Mesothelial cell of epicardium (in vitro differentiated cells): ENCODE measurements at regions not wholly inside any gene's neighbourhood (a gene's known extent, or its start where the extent isn't known, plus 50 kb on each side); places are given as distances from the start of the nearest gene placed in this dataset.
A peak's percentile ranks its signal among the peaks of the same experiment; 100 is the strongest.

ENCODE experiments used
- DNase-seq, 2 experiments: peaks; one replicate each; pipeline ENCODE4 v3.0.0; 2021; ENCODE audit warnings: low spot score in 2 of 2; ENCODE audit not compliant: unreplicated experiment in 2 of 2
- H3K27ac Mint-ChIP-seq: 2 replicates; pipeline ENCODE4 v1.8.0; 2021; ENCODE audit warnings: mixed read lengths
- H3K27me3 Mint-ChIP-seq: 2 replicates; pipeline ENCODE4 v1.8.0; 2021; ENCODE audit warnings: low read depth, mixed read lengths
- H3K36me3 Mint-ChIP-seq: 2 replicates; pipeline ENCODE4 v1.8.0; 2021; ENCODE audit warnings: mixed read lengths
- H3K4me1 Mint-ChIP-seq: 2 replicates; pipeline ENCODE4 v1.8.0; 2021; ENCODE audit warnings: mixed read lengths
- H3K4me3 Mint-ChIP-seq: 2 replicates; pipeline ENCODE4 v1.8.0; 2021; ENCODE audit warnings: mild to moderate bottlenecking, moderate library complexity, mixed read lengths
- H3K9me3 Mint-ChIP-seq: 2 replicates; pipeline ENCODE4 v1.8.0; 2021; ENCODE audit warnings: mixed read lengths
- CTCF ChIP-seq: fragments of 200-600 bp; sonication (generic); IDR thresholded peaks from one replicate; pipeline ENCODE4 v1.5.0; 2021; ENCODE audit warnings: antibody characterized with exemption; ENCODE audit not compliant: unreplicated experiment

GRCh38 chrX:87895421-87895820 is 377.8 kb downstream of the KLHL4 start:
- Mint-ChIP-seq H3K9me3 (no peaks in the 10 kb centered on the region), H3K4me1 (no peaks in the 10 kb centered on the region), H3K27ac (no peak overlapping the region), H3K27me3 (no peaks in the 10 kb centered on the region), H3K4me3 (no peak overlapping the region), H3K36me3 (no peaks in the 10 kb centered on the region)
- TF ChIP-seq CTCF: no peak
- no peak for DNase-seq

GRCh38 chrX:87896057-87896456 is 378.5 kb downstream of the KLHL4 start:
- Mint-ChIP-seq H3K4me3 (no peak overlapping the region), H3K36me3 (peaks cover 2% of the 10 kb centered on the region), H3K9me3 (peaks cover 4% of the 10 kb centered on the region), H3K27me3 (no peaks in the 10 kb centered on the region), H3K27ac (no peak overlapping the region), H3K4me1 (peaks cover under 1% of the 10 kb centered on the region)
- DNase-seq: no peak
- no peak for TF ChIP-seq CTCF

- Mint-ChIP-seq H3K27me3 (no peaks in the 10 kb centered on the region), H3K4me1 (peaks cover 5% of the 10 kb centered on the region), H3K36me3 (peaks cover 2% of the 10 kb centered on the region), H3K4me3 (no peak overlapping the region), H3K27ac (no peak overlapping the region), H3K9me3 (peaks cover 8% of the 10 kb centered on the region)
- no peak for TF ChIP-seq CTCF
- DNase-seq: no peak
Observed at GRCh38 chrX:87900320-87900908, 382.8 kb downstream of the KLHL4 start.

DNA sequence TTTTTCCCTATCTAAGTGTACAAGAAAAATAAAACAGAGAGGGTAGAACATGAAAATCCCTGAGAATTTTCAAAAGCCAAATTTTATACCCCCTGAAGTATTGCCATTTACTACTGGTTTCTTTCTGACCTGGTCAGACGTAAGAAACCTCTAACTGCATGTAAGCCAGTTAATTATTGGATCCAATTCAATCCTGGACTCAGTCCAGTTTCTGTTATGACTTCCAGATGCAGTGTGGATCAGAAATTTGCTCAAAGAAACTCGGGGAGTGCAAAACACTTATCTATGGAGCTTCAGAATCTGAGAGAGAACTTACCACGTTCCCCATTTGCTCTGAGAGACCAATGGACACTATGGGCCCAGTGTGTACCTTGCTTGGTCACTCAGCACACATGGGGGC is 383.5 kb downstream of the KLHL4 start:
- peaks cover 5% of the 10 kb centered on the region for H3K4me1 Mint-ChIP-seq
- no peak overlapping the region for H3K4me3 Mint-ChIP-seq
- peaks cover 8% of the 10 kb centered on the region for H3K9me3 Mint-ChIP-seq
- H3K27me3 Mint-ChIP-seq: no peaks in the 10 kb centered on the region
- H3K36me3 Mint-ChIP-seq: peaks cover 2% of the 10 kb centered on the region
- peak overlapping the region; percentile 69 for H3K27ac Mint-ChIP-seq
- no peak for TF ChIP-seq CTCF
- DNase-seq: no peak

DNA sequence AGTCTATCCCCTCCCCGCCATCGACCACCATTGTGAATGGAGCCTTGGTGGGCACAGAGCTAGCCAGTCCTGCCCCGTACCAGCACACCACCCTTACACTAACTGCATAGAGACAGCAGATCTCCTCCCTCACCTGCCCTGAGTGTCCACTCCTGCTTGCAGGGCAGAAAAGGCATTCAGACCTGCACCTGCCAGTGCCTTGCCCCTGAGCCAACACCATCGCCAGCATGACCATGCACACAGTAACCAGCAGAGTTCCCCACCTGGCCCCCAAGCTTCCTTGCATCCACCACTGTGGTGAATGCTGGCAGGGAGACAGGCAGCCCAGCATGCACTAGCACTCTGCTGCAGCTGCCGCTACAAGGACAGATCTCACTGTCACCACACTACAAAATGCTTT is 397.1 kb downstream of the KLHL4 start:
- H3K4me1 Mint-ChIP-seq: peaks cover 3% of the 10 kb centered on the region
- no peak for DNase-seq
- H3K4me3 Mint-ChIP-seq: no peak overlapping the region
- H3K36me3 Mint-ChIP-seq: no peaks in the 10 kb centered on the region
- H3K27ac Mint-ChIP-seq: no peak overlapping the region
- no peaks in the 10 kb centered on the region for H3K27me3 Mint-ChIP-seq
- TF ChIP-seq CTCF: no peak
- H3K9me3 Mint-ChIP-seq: peaks cover 36% of the 10 kb centered on the region

GRCh38 chrX:87924619-87925018 is 407.0 kb downstream of the KLHL4 start:
- Mint-ChIP-seq H3K4me3 (no peak overlapping the region), H3K36me3 (no peaks in the 10 kb centered on the region), H3K9me3 (peaks cover 41% of the 10 kb centered on the region), H3K27ac (no peak overlapping the region), H3K4me1 (peaks cover 2% of the 10 kb centered on the region), H3K27me3 (no peaks in the 10 kb centered on the region)
- DNase-seq: no peak
- no peak for TF ChIP-seq CTCF
